ENCODE measurements at regions not wholly inside any gene's neighbourhood (a gene's known extent, or its start where the extent isn't known, plus 50 kb on each side); places are given as distances from the start of the nearest gene placed in this dataset.

DNA sequence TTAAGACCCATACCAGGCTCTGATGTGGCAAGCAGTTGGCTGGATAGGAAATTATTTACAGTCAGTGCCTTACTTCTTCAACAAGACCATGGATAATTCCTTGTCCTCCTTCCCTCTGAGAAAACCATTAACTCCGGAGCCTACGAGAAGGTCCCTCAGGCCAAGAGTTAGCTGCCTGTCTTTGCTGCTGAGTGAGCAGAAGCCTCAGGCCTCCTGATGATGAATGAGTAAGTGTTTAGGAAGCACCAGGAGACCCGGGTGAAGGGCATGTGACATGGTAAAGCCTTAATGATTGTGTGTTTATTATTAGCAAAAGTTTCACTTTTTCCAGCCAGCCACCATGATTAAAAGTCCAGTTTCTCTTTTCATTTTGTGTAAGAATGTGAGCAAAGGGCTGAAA lies 174.9 kb upstream of the TOPAZ1 start:
- no peak for TF ChIP-seq CTCF (IDR thresholded peaks at IDR 0.05; ENCODE audit: insufficient read depth, low read depth, low read length, missing control alignments)
- no peak overlapping the region for H3K4me3 ChIP-seq (ENCODE audit: low read depth, low read length)
- no peak for DNase-seq (ENCODE audit: low read depth)

DNA sequence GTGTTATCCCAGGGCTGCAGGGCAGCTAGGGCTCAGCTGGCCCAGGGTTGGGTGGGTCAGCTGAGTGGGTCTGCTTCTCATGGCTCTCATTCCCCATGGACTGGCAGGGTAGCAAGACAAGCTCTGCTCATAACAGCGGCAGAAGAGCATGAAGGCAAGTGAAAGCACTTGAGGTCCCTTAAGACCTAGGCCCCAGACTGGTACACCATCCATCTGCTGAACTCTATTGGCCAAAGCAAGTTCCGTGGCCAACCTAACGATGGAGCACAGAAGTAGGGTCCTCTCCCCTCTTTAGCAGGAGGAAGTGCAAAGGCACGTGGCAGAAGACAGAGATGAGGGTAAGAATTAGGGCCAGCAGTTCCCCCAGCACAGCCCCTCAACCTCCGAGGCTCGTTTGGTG lies 174.3 kb upstream of the TOPAZ1 start:
- no peak for DNase-seq (ENCODE audit: low read depth)
- no peak overlapping the region for H3K4me3 ChIP-seq (ENCODE audit: low read depth, low read length)
- TF ChIP-seq CTCF (IDR thresholded peaks at IDR 0.05; ENCODE audit: insufficient read depth, low read depth, low read length, missing control alignments), result no peak

- TF ChIP-seq CTCF (IDR thresholded peaks at IDR 0.05; ENCODE audit: insufficient read depth, low read depth, low read length, missing control alignments), result no peak
- DNase-seq (ENCODE audit: low read depth), result no peak
- no peak overlapping the region for H3K4me3 ChIP-seq (ENCODE audit: low read depth, low read length)
Observed at GRCh38 chr3:44068753-44069152, 172.9 kb upstream of the TOPAZ1 start.

GRCh38 chr3:44069276-44069675 lies 172.4 kb upstream of the TOPAZ1 start:
- no peak for DNase-seq (ENCODE audit: low read depth)
- TF ChIP-seq CTCF (IDR thresholded peaks at IDR 0.05; ENCODE audit: insufficient read depth, low read depth, low read length, missing control alignments), result no peak
- no peak overlapping the region for H3K4me3 ChIP-seq (ENCODE audit: low read depth, low read length)

GRCh38 chr3:44070841-44071546 lies 170.7 kb upstream of the TOPAZ1 start:
- DNase-seq (ENCODE audit: low read depth), result no peak
- no peak for TF ChIP-seq CTCF (IDR thresholded peaks at IDR 0.05; ENCODE audit: insufficient read depth, low read depth, low read length, missing control alignments)
- no peak overlapping the region for H3K4me3 ChIP-seq (ENCODE audit: low read depth, low read length)

DNA sequence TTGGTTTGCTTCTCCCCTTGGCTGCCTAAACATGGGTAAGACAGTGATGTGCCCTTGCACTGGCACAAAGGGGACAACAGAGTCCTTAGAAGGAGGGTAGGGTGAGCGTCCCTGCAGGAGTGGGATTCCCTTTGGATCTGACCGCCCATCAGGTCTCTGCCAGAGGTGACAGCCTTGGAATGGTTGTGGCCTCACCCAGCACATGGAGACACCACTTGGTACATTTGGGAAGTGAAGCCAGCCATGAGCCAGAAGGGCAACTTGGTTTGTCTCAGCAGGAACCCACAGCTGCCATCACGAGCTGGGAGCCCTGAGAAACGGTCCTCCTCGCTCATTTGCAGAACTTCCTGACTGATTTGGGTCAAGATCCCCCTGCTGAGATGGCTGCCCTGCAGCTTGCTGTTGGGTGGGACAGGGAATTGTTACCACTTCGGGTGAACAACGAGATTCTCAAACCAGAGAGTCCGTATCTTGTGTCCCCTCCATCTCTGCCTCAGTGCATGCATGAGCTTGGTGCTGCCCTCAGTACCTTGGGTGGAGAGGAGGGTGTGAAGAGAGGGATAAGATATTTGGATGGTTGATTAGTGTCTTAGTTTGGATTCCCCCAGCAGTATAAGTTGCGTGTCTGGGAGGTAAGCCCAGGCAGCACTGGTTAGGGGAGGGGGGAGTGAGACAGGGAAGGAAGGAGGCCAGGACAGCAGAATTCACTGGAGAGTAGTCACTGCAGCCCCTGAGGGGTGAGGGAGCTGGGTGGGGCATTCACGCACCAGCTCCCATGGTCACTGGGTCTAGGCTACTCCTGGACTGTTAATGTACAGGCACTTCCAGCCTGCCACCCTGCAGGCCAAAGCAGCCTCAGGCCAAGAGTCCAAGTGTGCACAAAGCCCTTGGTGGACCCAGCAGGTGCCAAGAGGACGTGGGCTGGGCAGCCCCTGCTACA lies 168.8 kb upstream of the TOPAZ1 start:
- H3K4me3 ChIP-seq (ENCODE audit: low read depth, low read length), result no peak overlapping the region
- TF ChIP-seq CTCF (IDR thresholded peaks at IDR 0.05; ENCODE audit: insufficient read depth, low read depth, low read length, missing control alignments), result no peak
- DNase-seq (ENCODE audit: low read depth), result no peak
